ENCODE measurements at regions not wholly inside any gene's neighbourhood (a gene's known extent, or its start where the extent isn't known, plus 50 kb on each side); places are given as distances from the start of the nearest gene placed in this dataset.
A peak's percentile ranks its signal among the peaks of the same experiment; 100 is the strongest.
"Not testable (repeated sequence)": the region's sequence is repeated elsewhere in the genome, so short reads cannot be mapped to it uniquely, and the experiment has no call there.

DNA sequence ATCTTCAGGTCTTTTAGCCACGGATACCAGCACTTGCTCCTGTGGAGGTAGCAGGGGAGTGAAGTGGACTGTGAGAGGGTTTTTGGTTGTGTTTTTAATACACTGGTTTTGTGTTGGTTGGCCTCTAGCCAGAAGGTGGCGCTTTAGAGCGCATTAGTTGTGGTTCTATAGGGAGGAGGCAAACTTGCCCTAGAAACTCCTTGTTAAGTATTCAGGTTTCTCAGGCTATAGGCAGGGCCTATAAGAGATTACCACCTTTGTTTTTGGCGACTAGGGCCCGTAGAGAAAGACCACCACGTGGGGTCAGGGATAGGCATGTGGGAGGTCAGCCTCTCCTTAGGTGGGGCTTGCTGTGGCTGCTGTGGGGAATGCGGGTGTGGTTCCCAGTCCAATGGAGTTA, 221.6 kb upstream of the SPANXN4 start:
- peak; percentile 59 for DNase-seq

DNA sequence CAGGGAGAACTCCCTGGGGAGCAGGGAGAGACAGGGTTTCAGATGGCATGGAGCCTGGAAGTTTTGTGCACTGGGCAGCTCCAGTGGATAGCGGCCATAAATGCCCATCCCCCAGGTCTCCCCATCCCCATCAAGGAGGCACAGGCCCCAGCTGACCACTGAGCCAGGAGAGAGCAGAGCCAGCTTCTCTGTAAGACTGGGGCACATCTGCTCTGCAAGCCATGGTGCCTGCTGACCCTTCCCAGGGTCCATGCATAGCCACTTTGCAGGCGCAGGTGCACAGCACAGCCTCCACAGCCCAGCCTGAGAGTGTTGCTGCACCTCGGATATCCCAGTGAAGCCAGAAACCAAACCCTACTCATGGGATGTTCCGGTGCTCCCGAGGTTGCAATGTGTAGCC, 206.3 kb upstream of the SPANXN4 start:
- DNase-seq: no peak

DNA sequence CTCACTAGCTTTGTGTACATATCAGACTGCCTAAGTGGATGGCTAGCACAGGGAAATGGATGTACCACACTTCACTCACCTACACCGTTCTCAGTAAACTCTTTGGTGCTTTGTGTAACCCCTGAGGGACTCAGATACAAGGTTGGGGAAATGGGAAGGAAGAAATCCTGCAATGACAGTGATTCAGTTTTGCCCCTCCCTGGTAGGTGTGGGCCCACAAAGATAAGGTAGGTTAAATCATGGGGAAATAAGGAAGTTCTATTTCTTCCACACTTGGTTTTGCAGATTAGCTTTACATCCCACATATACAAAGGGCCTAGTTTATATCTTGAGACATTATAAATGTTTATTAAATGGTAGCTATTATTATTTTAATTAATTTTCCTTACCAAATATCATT, 197.6 kb upstream of the SPANXN4 start:
- no peak for DNase-seq

DNA sequence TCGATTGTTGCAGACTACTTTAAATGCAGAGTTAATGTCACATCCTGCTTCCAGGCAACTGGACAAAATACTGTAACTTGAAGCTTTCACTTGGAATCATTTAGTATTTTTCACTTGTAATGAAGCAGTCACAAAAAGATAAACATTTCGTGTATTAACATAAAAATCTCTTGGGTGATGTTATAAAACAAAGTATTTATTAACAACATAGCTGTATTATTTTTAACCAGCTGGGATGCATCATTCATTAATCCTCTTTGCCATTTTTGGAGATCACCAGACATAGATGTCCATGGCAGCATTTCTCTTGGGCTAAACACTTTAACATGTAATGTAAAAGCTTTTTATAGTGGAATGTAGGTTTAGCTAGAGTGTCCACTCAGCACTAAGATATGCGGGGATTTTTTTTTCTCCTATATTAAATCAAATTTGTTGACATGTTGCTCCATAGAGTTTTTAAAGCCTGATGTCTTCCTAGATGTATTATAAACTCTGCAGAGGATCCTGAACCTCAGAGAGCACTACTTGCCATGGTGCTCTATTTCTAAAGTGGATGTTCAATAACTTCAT, 193.7 kb upstream of the SPANXN4 start:
- DNase-seq: no peak

DNA sequence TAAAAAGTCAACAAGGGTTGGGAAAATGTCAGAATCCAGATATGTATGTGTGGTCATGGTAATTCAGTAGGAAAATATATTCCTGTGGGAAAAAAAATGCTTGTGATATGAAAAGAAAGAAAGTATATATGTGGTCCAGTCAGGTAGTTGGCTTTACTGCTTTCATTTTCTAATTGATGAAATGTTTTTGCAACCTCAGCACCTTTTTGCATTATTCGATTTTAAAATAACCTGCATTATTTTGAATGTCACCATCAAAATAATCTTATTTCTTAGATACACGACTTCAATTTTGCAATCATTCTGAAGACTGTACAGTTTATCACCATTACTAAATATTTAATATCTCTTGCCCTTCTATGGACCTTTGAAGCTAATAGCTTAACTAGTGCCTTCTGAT, 170.8 kb upstream of the SPANXN4 start:
- no peak for DNase-seq

DNA sequence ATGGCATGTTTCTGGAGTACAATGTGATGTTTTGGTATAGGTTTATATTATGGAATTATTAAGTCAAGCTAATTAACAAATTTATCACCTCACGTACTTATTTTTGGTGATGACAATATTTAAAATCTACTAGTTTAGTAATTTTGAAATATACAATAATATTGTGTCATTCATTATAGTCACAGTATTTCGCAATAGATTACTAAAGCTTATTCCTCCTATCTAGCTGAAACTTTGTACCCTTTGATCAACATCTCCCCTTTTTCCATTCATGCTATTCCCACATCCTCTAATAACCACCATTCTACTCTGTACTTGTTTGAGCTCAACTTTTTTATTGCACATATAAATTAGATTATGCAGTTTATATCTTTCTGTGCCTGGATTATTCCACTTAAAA, 164.8 kb upstream of the SPANXN4 start:
- no peak for DNase-seq

DNA sequence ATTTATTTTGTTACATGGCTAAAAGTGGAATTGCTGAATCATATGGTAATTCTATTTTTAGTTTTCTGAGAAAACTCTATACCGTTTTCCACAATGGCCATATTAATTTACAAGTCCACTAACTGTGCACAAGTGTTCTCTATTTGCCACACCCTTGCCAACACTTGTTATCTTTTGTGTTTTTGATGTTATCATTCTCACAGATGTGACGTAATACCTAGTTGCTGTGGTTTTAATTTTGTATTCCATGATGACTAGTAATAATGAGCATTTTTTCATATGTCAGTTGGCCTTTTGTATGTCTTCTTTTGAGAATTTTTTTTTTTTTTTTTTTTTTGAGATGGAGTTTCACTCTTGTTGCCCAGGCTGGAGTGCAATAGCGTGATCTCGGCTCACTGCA, 164.2 kb upstream of the SPANXN4 start:
- DNase-seq: no peak

DNA sequence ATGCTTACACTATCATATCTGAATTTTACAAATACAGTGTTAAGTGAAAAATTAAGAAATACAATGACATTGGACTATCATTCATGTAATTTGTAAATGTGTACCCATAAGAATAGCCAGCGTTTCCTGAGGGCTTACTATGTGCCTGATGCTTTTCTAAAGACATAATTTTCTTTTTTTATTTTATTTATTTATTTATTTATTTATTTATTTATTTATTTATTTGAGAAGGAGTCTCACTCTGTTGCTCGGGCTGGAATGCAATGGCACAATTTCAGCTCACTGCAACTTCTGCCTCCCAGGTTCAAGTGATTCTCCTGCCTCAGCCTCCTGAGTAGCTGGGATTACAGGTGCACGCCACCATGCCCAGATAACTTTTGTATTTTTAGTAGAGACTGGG, 159.5 kb upstream of the SPANXN4 start:
- DNase-seq: not testable (repeated sequence)

DNA sequence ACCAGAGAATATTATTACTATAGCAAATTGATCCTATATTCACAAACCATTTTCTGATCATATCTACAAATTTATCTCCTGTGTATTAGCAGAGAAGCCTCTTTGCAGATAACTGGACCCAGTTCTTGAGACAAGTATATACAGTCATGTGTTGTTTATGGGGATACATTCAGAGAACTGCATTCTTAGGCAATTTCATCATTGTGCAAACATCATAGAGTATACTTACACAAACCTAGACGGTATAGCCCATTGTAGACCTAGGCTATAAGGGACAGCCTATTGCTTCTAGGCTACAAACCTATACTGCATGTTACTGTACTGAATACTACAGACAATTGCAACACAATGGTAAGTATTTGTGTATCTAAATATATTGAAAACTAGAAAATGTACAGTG, 152.5 kb upstream of the SPANXN4 start:
- DNase-seq: no peak

DNA sequence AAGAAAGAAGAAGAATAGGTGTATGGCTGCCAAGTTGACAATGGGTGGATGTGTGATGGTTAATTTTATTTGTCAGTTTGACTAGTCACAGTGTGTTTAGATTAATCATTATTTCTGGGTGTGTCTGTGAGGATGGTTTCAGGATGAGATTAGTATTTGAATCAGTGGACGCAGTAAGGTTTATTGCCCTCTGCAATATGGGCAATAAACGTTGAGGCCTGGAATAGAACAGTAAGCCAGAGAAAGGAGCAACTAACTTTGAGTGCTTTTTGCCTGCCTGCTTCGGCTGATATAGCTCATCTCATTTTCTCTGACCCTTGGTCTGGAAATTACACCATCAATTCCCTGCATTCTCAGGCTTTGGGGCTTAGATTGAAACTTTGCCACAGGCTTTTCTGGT, 140.8 kb upstream of the SPANXN4 start:
- DNase-seq: no peak

DNA sequence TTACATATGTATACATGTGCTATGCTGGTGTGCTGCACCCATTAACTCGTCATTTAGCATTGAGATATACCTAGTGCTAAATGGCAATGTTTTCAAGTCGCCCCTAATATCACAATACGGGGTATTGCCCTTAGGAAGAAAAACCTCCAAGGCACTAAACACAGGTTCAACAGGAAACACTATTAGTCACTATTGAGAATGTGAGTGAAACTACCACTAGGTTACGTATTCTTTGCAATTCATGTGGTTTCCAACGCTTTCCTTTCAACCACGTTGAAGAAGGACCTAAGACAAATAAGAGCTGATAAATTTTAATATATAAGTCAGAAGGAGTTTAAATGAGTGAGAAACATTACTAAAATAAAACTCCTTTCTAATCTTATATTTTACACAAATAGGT, 134.7 kb upstream of the SPANXN4 start:
- no peak for DNase-seq

DNA sequence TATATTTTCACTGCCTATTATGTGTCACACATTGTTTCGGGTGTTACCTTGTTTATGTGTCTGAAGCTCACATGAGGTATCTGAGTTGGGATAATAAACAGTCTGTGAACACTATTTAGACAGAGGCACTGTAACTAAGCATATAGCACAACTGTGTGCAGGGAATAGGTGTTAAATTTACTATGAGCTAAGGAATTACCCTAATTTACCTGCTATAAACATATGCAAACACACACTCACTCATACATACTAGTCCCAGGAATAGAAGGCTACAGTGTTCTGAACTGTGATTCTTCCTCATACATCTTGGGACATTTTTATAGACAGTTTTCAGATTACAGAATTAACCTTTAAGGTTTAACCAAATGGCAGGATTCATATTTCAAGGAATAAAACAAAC, 127.6 kb upstream of the SPANXN4 start:
- DNase-seq: no peak

DNA sequence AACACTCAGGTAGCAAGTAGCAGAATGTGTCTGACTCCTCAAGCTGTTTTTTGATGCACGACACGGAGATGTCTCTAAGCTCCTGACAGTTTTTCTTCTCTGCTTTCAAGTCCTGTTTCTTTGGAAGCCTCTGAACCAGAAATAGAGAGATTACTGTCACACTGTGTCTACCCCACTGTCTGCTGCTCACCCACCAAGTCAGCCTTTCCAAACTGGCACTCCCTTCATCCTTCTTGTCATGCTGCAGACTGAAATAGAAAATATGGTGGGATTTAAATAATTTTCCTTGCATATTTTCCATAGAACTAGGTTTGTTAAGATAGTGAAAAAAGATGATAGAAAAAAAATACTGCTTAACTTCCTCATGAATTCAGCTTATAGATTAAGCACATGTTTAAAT, 102.5 kb upstream of the SPANXN4 start:
- no peak for DNase-seq

DNA sequence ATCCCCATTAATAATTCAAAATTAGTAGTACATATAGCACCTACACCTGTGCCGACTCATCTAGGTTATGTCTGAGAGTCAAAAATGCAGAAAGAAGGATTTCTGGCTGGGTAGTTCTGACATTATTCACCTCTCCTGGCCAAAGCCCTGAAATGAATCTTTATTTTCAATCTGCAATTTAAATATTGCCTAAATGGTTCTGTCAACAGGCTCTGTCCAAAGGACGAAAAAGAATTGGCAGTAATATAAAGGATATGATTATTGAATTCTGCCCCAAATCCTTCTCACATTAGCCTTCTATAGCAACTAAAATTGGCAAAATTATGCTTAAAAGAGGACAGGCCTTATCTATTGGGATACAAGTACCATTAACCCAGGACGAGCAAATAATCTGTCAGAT, 86.9 kb upstream of the SPANXN4 start:
- DNase-seq: no peak

DNA sequence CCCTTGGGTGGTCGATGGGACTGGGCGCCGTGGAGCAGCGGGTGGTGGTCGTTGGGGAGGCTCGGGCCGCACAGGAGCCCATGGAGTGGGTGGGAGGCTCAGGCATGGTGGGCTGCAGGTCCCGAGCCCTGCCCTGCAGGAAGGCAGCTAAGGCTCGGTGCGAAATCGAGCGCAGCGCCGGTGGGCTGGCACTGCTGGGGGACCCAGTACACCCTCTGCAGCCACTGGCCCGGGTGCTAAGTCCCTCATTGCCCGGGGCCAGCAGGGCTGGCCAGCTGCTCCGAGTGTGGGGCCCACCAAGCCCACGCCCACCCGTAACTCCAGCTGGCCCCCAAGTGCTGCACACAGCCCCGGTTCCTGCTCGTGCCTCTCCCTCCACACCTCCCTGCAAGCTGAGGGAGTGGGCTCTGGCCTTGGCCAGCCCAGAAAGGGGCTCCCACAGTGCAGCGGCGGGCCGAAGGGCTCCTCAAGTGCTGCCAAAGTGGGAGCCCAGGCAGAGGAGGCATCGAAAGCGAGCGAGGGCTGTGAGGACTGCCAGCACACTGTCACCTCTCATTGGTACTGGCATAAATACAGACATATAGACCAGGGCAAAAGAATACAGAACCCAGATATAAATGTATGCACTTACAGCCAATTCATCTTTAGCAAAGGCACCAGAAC, 53.5 kb upstream of the SPANXN4 start:
- DNase-seq: not testable (repeated sequence)

Measured in NCI-H82 (cell line).